GM23248 (cell line): ENCODE measurements at regions not wholly inside any gene's neighbourhood (a gene's known extent, or its start where the extent isn't known, plus 50 kb on each side); places are given as distances from the start of the nearest gene placed in this dataset.

Source experiments
- EZH2 ChIP-seq: fragments of 200-600 bp; sonication (generic); IDR thresholded peaks from 2 replicates; pipeline ENCODE4 v1.6.1; 2018; ENCODE audit warnings: antibody characterized with exemption, mild to moderate bottlenecking; ENCODE audit not compliant: insufficient read depth, poor library complexity, severe bottlenecking
- EZH2phosphoT487 ChIP-seq: fragments of 200-600 bp; sonication (generic); IDR thresholded peaks from 2 replicates; pipeline ENCODE4 v1.6.1; 2018; ENCODE audit warnings: antibody characterized with exemption, moderate library complexity, mild to moderate bottlenecking, low read depth; ENCODE audit not compliant: insufficient read depth

GRCh38 chr9:15010581-15010980 is 100.4 kb upstream of the FREM1 start:
- TF ChIP-seq EZH2phosphoT487, result no peak
- no peak for TF ChIP-seq EZH2
